HAP-1 (cell line): ENCODE measurements at regions not wholly inside any gene's neighbourhood (a gene's known extent, or its start where the extent isn't known, plus 50 kb on each side); places are given as distances from the start of the nearest gene placed in this dataset.

Source experiments
- DNase-seq, 2 experiments: peaks; one replicate each; pipeline ENCODE4 v3.0.0-alpha.2; 2016 to 2020; ENCODE audit warnings: low spot score in 2 of 2
- H3K27me3 ChIP-seq: fragments of 250-450 bp; sonication (Bioruptor Pico); 2 replicates; pipeline ENCODE4 v1.5.1; 2020; ENCODE audit warnings: low read depth, mild to moderate bottlenecking, moderate library complexity
- H3K36me3 ChIP-seq: fragments of 250-450 bp; sonication (Bioruptor Pico); replicated peaks from 2 replicates; pipeline ENCODE4 v1.5.1; 2020; ENCODE audit warnings: mild to moderate bottlenecking
- H3K4me1 ChIP-seq: fragments of 250-450 bp; sonication (Bioruptor Pico); 2 replicates; pipeline ENCODE4 v1.5.1; 2020; ENCODE audit warnings: mild to moderate bottlenecking
- H3K4me3 ChIP-seq: fragments of 250-450 bp; sonication (Bioruptor Pico); 2 replicates; pipeline ENCODE4 v1.5.1; 2020; ENCODE audit warnings: mild to moderate bottlenecking, moderate library complexity
- H3K9me3 ChIP-seq: fragments of 250-450 bp; sonication (Bioruptor Pico); 2 replicates; pipeline ENCODE4 v1.5.1; 2020; ENCODE audit warnings: mild to moderate bottlenecking, moderate library complexity
- in situ Hi-C: fragments of 300-500 bp; cut with MboI; formaldehyde crosslinking; loops from 3 replicates; pipeline ENCODE4 v1.14.3; 2020; ENCODE audit warnings: low sequenced_read_pairs, inconsistent platforms, mixed read lengths

DNA sequence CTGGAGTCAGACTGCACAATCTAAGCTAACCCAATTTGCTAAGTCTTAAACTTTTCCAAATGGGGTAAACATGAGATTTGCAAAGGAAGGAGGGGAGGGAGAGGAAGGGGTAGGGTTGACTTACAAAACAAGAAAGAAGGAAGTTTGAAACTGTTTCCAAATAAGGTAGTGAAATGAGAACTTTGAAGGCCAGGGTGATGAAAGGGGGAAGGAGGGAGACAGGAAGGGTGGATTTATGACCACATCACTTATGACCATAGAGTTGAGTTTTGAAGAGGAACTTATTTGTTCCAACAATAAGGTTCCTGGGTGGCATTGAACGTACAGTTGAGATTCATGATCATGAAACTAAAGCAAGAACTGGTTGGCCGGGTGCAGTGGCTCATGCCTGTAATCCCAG, 72.5 kb upstream of the DAPK1 start:
- in situ Hi-C loops, result no loop called here
- DNase-seq, result no peak
- H3K36me3 ChIP-seq, result no peaks in the 10 kb centered on the region
- H3K4me1 ChIP-seq, result no peaks in the 10 kb centered on the region
- H3K9me3 ChIP-seq, result no peaks in the 10 kb centered on the region
- H3K27me3 ChIP-seq, result no peaks in the 10 kb centered on the region
- H3K4me3 ChIP-seq, result no peak overlapping the region

GRCh38 chr9:87427851-87428506, 69.7 kb upstream of the DAPK1 start:
- in situ Hi-C loops, result no loop called here
- H3K27me3 ChIP-seq, result no peaks in the 10 kb centered on the region
- no peaks in the 10 kb centered on the region for H3K9me3 ChIP-seq
- no peak overlapping the region for H3K4me3 ChIP-seq
- H3K4me1 ChIP-seq, result no peaks in the 10 kb centered on the region
- H3K36me3 ChIP-seq, result no peaks in the 10 kb centered on the region
- no peak for DNase-seq

DNA sequence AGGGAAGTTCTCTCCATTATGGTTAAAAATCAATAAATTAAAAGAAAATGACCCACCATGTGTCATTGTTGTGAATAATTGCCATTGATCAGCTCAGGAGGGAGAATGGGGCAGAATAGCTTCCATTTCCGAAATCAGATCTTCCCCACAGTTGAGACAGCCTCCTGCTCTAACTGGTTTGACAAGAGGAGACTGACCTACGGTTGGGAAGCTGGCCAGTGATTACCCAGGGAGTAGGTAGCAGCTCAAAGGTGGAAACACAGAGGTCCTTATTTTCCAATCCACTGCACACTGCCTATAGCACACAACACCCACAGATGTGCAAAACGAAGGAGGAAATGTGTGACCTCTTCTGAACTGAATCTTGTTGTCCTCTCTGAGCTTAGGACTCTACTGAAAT, 69.0 kb upstream of the DAPK1 start:
- no peaks in the 10 kb centered on the region for H3K9me3 ChIP-seq
- no peak for DNase-seq
- H3K4me3 ChIP-seq, result no peak overlapping the region
- no peaks in the 10 kb centered on the region for H3K36me3 ChIP-seq
- in situ Hi-C loops, result no loop called here
- H3K4me1 ChIP-seq, result no peaks in the 10 kb centered on the region
- H3K27me3 ChIP-seq, result no peaks in the 10 kb centered on the region

- no peaks in the 10 kb centered on the region for H3K27me3 ChIP-seq
- in situ Hi-C loops, result no loop called here
- H3K9me3 ChIP-seq, result no peaks in the 10 kb centered on the region
- H3K4me1 ChIP-seq, result no peaks in the 10 kb centered on the region
- H3K4me3 ChIP-seq, result no peak overlapping the region
- DNase-seq, result no peak
- no peaks in the 10 kb centered on the region for H3K36me3 ChIP-seq
These were observed 65.8 kb upstream of the DAPK1 start for GRCh38 chr9:87431837-87432236.

DNA sequence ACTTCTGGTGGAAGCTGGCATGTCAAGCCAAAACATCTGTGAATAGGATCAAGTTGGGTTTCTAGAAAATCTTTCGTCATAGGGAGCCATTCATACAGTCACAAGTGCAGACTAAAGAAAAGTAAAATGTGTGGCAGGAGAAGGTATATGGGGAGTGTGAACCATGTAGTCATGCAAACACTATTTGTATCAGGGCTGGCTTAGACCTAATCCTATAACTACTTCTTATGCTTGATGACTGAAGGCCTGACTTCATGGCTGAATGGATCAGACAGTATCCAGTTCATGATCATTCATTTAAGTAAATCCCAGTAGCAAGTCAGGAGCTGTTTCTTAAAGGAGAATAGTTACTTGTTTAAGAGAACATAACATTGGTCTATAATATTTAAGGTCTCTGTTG, 63.8 kb upstream of the DAPK1 start:
- Histone ChIP-seq H3K27me3 (no peaks in the 10 kb centered on the region), H3K9me3 (no peaks in the 10 kb centered on the region), H3K4me1 (no peaks in the 10 kb centered on the region), H3K36me3 (no peaks in the 10 kb centered on the region), H3K4me3 (no peak overlapping the region)
- in situ Hi-C loops, result no loop called here
- DNase-seq, result no peak

DNA sequence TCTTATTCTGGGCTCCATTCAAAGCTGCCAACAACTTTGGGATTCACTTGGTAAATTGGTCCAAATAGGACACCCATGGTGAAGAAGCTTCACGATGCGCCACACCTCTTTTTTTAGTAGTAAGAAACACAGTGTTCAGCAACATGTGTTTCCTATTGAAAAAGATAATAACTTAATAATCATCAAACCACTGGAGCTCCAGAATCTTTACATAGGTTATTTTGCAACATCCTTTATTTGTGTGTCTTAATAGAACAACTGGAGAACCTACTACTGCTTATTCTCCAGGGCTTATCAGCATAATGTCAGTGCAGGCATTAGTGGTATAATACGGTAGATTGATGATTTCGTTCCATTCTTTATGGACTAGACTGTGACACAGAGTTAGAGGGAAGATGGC, 63.3 kb upstream of the DAPK1 start:
- H3K27me3 ChIP-seq, result no peaks in the 10 kb centered on the region
- in situ Hi-C loops, result no loop called here

GRCh38 chr9:87435189-87435880, 62.3 kb upstream of the DAPK1 start:
- H3K4me3 ChIP-seq, result no peak overlapping the region
- in situ Hi-C loops, result no loop called here
- DNase-seq, result no peak
- no peaks in the 10 kb centered on the region for H3K27me3 ChIP-seq
- H3K4me1 ChIP-seq, result no peaks in the 10 kb centered on the region
- no peaks in the 10 kb centered on the region for H3K9me3 ChIP-seq
- H3K36me3 ChIP-seq, result no peaks in the 10 kb centered on the region

More for the DNA sequence above, 63.3 kb upstream of the DAPK1 start:
- Histone ChIP-seq H3K4me1 (no peaks in the 10 kb centered on the region), H3K9me3 (no peaks in the 10 kb centered on the region), H3K36me3 (no peaks in the 10 kb centered on the region), H3K4me3 (no peak overlapping the region)
- DNase-seq, result no peak

- no peak for DNase-seq
- H3K9me3 ChIP-seq, result no peaks in the 10 kb centered on the region
- H3K36me3 ChIP-seq, result no peaks in the 10 kb centered on the region
- in situ Hi-C loops, result no loop called here
- no peak overlapping the region for H3K4me3 ChIP-seq
- H3K27me3 ChIP-seq, result no peaks in the 10 kb centered on the region
- H3K4me1 ChIP-seq, result no peaks in the 10 kb centered on the region
These were observed 61.0 kb upstream of the DAPK1 start for GRCh38 chr9:87436716-87437115.

DNA sequence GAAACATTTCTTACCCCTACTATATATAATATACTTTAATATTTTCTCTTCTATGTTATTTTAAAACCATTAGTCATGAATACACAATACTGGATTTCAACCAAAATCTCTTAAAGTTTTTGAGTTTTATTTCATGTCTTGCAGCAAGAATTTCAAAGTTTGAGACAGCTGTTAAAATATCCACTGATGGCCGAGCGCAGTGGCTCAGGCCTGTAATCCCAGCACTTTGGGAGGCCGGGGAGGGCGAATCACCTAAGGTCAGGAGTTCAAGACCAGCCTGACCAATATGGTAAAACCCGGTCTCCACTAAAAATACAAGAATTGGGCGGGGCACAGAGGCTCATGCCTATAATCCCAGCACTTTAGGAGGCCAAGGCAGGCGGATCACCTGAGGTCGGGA, 59.7 kb upstream of the DAPK1 start:
- Histone ChIP-seq H3K9me3 (no peaks in the 10 kb centered on the region), H3K36me3 (no peaks in the 10 kb centered on the region), H3K27me3 (no peaks in the 10 kb centered on the region), H3K4me3 (no peak overlapping the region), H3K4me1 (no peaks in the 10 kb centered on the region)
- in situ Hi-C loops, result no loop called here
- DNase-seq, result no peak

- DNase-seq, result no peak
- in situ Hi-C loops, result no loop called here
- Histone ChIP-seq H3K9me3 (no peaks in the 10 kb centered on the region), H3K4me3 (no peak overlapping the region), H3K4me1 (no peaks in the 10 kb centered on the region), H3K36me3 (no peaks in the 10 kb centered on the region), H3K27me3 (no peaks in the 10 kb centered on the region)
These were observed 56.4 kb upstream of the DAPK1 start for GRCh38 chr9:87441251-87441650.

- Histone ChIP-seq H3K36me3 (no peaks in the 10 kb centered on the region), H3K27me3 (no peaks in the 10 kb centered on the region), H3K4me1 (no peaks in the 10 kb centered on the region), H3K9me3 (no peaks in the 10 kb centered on the region), H3K4me3 (no peak overlapping the region)
- in situ Hi-C loops, result no loop called here
- DNase-seq, result no peak
These were observed 55.2 kb upstream of the DAPK1 start for GRCh38 chr9:87442451-87442850.

DNA sequence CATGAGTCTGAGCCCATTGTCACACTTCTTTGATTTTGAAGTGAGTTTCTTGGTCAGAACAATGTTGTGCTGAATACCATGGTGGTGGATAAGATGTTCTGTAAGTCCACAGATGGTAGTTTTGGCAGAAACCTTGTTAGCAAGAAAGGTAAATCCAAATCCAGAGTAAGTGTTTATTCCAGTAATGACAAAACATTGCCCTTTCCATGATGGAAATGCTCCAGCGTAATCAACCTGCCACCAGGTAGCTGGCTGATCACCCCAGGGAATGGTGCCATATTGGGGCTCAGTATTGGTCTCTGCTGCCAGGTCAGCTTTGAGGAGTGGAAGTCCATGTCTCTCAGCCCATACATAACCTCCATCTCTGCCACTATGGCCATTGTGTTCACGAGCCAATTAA, 54.7 kb upstream of the DAPK1 start:
- no peak for DNase-seq

DNA sequence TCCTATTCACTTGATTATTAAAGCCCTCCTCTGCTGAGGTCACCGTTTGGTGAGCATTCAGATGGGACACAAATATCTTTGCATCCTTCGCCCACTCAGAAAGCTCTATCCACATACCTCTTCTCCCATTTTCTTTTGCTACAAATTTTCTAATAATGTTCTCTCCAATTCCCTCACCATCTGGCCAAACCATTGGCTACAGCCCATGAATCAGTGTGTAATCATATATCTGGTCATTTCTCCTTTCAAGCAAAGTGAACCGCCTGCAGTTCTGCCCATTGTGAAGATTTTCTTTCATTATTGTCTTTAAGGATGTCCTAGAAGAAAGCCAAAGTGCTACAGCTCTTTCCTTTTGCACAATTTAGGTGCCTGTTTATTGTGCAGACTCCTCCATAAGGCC, 54.2 kb upstream of the DAPK1 start:
- Histone ChIP-seq H3K36me3 (no peaks in the 10 kb centered on the region), H3K9me3 (no peaks in the 10 kb centered on the region), H3K27me3 (no peaks in the 10 kb centered on the region), H3K4me3 (no peak overlapping the region), H3K4me1 (no peaks in the 10 kb centered on the region)
- no peak for DNase-seq
- in situ Hi-C loops, result no loop called here

More for the DNA sequence above, 54.7 kb upstream of the DAPK1 start:
- no peaks in the 10 kb centered on the region for H3K27me3 ChIP-seq
- H3K36me3 ChIP-seq, result no peaks in the 10 kb centered on the region
- H3K4me3 ChIP-seq, result no peak overlapping the region
- in situ Hi-C loops, result no loop called here
- H3K4me1 ChIP-seq, result no peaks in the 10 kb centered on the region
- H3K9me3 ChIP-seq, result no peaks in the 10 kb centered on the region

GRCh38 chr9:87445646-87446045, 52.0 kb upstream of the DAPK1 start:
- in situ Hi-C loops, result no loop called here
- Histone ChIP-seq H3K4me1 (no peaks in the 10 kb centered on the region), H3K9me3 (no peaks in the 10 kb centered on the region), H3K36me3 (no peaks in the 10 kb centered on the region), H3K4me3 (no peak overlapping the region), H3K27me3 (no peaks in the 10 kb centered on the region)
- DNase-seq, result peak in 1 of 2 experiments; percentile 28

GRCh38 chr9:87446527-87446926, 51.1 kb upstream of the DAPK1 start:
- Histone ChIP-seq H3K4me1 (no peaks in the 10 kb centered on the region), H3K4me3 (no peak overlapping the region), H3K9me3 (no peaks in the 10 kb centered on the region), H3K36me3 (no peaks in the 10 kb centered on the region), H3K27me3 (no peaks in the 10 kb centered on the region)
- in situ Hi-C loops, result no loop called here
- no peak for DNase-seq
